ENCODE measurements at regions not wholly inside any gene's neighbourhood (a gene's known extent, or its start where the extent isn't known, plus 50 kb on each side); places are given as distances from the start of the nearest gene placed in this dataset.
"Not testable (repeated sequence)": the region's sequence is repeated elsewhere in the genome, so short reads cannot be mapped to it uniquely, and the experiment has no call there.

DNA sequence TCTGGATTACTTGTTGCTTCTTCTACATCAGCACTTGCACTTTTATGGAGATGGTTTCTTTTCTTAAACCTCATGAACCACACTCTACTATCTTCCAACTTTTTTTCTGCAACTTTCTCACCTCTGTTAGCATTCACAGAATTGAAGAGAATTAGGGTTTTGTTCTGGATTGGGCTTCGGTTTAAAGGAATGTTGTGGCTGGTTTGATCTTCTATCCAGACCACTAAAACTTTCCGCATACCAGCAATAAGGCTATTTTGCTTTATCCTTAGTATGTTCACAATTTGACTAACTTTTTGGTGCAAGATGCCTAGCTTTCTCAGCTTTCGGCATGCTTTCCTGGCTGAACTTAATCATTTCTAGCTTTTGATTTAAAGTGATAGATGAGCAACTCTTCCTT is 666.7 kb upstream of the MIR17HG start:
- DNase-seq (ENCODE audit: low spot score) = no peak

DNA sequence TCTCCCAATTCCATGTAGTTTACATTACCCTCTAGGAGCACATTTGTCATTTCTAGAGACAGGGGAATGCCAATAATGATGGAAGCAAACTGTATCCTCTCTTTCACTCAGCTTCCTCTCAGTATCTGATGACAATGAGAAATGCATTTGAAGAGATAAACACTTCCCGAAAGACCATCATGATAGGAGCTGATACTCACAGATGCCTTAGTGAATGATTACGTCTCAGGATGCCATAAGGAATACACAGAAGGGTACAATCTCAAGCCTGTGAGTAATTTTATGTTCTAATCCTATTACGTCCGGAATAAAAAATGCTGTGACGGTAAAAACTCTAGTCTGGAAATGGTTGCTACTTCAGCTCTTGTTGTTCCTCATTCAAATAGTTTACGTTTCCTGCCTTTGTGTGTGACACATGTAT is 663.8 kb upstream of the MIR17HG start:
- DNase-seq (ENCODE audit: low spot score) = no peak

DNA sequence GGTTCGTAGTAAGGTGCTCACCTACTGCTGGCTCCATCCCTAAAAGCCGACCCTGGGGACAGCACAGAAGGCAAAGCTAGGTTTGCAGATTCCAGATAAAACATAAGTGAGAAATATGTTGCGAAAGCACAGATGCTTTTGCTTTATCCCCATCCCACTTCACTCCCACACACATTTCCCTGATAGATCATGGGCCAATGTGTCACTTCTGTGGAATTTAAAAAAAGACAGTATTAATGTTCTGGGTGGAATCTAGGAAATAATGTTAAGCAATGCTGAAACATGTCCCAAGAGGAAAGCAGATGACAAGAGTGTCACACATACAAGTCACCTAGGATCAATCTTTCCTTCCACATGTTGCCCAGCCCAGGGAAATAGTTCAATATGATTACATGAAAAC is 661.0 kb upstream of the MIR17HG start:
- no peak for DNase-seq (ENCODE audit: low spot score)

DNA sequence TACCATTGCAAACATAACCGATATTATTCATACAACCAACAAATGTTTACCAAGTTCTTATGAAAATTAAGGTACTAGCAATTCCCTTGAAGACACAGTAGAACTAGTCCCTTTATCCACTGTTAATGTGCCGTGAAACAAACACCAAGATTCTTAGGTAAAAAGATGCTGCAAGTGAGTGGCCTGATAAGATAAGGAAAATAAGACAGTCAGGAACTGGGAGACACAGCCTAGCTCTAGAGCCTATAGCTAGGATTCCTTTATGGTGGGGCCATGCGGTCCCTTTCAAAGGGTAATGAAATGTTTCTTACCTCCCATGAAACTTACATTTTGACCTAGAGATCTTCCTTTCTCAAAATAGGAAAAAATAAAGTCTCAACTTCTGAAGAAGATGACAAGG is 658.4 kb upstream of the MIR17HG start:
- no peak for DNase-seq (ENCODE audit: low spot score)

DNA sequence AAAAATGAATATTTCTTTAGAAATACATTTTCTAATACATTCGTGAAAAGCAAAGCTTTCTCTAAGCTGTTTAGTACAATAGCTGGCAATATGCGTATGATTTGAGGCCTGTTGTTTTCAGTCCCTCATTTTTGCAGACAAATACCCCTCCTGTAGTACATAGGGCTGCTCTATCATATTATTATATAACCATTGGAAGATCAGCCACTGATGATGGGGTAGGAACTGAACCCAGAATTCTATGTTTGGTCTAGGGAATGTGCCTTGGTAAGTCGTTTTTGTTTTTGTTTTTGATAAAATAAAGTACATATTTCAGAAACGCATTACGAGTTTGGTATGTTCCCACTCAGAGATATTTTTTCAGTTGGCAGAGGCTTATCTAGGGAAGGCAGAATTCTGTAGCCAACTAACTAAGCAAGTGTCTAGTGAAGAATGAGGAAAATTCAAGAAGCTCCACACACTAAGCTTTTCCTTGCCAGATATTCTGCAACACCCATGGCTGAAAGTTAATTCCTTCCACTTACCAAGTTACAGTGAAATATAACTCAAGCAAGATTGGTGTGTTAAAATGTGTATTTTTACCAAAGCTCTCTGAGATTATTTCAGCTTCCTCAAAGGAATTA is 656.9 kb upstream of the MIR17HG start:
- no peak for DNase-seq (ENCODE audit: low spot score)

DNA sequence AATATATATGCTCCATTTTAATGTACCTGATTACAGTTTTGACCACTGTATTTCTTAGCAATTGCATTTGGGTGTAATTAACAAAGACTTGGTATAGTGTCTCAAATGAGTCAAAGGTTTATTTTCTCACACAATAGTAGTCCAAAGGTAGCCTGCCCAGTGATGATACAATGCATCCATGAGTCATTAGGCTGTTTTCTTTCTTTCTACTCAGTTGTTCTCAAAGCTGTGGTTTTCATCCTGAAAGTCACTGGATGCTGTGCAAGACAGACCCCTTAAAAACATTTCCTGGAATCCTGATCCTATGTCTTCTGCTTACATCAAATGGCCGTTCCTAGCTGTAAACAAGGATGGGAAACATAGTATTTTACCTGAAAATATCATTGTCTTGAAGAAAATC is 651.2 kb upstream of the MIR17HG start:
- no peak for DNase-seq (ENCODE audit: low spot score)

DNA sequence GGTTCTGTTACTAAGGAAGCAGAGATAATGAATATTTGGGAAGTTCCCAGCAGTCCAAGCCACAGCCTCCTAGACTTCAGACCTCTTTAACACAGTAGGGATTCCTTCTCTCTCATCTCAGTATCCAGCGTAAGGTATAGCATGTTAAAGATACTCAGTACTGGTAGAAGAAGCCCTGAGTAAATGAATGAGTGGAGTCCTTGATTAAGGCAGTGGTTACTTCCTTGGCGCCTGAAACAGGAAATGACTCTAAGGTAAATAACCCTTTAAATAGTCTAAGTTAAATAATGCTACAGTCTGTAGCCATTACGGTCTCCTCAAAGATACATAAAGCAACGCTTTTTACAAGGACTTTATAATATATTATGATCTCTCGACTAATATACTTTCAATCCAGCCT is 650.8 kb upstream of the MIR17HG start:
- DNase-seq (ENCODE audit: low spot score) = no peak

DNA sequence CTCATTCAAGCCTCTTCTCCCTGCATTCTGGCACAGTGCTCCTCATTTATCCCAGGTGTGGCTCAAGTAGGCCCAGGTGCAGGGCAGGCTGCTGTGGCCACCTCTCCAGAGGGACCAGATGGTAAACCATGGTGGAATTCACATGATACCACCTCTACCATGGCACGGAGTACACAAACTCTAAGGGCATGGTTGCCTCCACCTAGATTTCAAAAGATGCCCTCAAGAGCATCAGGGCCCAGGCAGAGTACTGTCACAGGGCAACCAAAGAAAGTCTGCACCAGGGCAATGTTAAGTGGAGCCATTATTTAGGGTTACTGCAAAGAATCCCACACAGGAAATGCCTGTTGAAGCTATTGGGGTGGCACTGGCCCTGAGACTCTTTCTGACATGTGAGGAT is 647.1 kb upstream of the MIR17HG start:
- DNase-seq (ENCODE audit: low spot score) = no peak

DNA sequence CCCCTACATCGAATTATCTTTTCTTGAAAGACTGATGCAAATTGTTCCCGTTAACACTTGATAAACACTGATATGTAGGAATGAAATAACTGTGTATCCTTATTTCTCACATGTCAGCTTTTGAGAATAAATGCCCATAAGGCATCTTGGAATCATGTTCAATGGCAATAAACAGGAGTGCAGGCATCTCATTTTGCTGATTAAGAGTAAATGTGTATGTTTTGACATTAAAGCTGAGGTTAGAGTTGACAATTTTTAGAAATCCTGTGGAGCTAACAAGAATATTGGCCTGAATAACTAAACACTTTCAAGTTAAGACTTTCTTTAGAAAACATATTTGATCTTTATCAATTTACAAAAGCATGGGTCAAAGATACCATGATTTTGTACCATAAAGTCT is 646.2 kb upstream of the MIR17HG start:
- no peak for DNase-seq (ENCODE audit: low spot score)

DNA sequence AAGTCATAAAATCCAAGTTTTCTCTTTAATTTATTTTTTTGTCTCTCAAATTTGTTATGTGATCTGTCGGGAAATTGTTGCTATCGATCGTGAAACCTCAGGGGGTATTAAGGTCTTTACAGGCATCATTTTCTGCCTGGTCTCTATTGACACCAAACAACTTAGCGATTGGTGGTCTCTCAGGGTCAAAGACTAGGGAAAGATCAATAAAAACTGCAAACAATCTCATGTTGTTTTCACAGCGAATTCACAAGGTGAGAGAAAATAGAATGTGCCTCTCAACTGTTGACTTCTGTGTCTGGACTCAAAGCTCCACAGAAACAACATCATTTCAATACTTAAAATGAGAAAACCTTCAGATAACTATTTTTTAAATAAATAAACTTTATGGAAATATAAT is 645.4 kb upstream of the MIR17HG start:
- DNase-seq (ENCODE audit: low spot score) = no peak

DNA sequence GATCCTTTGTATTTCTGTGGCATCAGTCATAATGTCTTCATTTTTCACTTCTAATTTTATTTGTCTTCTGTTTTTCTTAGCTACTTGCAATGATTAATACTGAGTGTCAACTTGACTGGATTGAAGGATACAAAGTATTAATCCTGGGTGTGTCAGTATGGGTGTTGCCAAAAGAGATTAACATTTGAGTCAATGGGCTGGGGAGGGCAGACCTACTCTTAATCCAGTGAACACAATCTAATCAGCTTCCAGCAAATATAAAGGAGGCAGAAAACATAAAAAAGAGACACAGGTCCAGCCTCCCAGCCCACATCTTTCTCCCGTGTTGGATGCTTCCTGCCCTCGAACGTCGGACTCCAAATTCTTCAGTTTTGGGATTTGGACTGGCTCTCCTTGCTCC is 640.9 kb upstream of the MIR17HG start:
- DNase-seq (ENCODE audit: low spot score) = no peak

DNA sequence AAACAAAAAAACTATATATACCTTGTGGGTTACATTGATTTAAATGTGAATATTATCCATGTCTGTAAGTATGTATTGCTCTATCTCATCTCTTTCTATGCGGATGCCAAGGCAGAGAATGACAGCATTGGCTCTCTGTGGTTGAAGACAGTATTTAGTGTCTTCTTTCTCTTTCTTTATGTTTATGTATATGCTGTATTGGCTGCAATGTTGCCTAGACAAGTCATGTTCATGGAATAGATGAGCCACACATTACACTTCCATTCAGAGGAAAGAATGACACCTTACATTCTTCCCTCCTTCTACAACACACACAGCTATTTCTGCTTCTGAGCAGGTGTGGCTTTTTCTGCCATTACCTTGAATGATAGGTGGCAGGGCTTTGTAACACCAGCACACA is 639.4 kb upstream of the MIR17HG start:
- DNase-seq (ENCODE audit: low spot score) = no peak

DNA sequence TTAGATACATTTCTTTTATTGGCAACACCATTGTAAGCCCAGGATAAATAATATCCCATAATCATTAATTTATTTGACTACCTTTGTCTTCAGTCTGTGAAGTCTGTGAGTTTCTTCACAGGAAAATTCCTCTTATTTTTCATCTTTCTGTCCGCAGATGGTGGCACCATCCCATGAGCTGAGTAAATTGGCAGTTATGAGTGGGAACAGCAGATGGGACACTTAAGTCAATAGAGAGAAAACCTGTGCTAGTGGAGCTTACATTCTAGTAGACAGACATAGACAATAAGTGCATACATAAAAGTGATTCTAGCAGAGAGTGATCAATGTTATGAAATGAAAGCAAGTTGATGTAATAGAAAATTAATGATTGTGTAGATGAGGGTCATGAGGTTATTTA is 638.2 kb upstream of the MIR17HG start:
- DNase-seq (ENCODE audit: low spot score) = no peak

DNA sequence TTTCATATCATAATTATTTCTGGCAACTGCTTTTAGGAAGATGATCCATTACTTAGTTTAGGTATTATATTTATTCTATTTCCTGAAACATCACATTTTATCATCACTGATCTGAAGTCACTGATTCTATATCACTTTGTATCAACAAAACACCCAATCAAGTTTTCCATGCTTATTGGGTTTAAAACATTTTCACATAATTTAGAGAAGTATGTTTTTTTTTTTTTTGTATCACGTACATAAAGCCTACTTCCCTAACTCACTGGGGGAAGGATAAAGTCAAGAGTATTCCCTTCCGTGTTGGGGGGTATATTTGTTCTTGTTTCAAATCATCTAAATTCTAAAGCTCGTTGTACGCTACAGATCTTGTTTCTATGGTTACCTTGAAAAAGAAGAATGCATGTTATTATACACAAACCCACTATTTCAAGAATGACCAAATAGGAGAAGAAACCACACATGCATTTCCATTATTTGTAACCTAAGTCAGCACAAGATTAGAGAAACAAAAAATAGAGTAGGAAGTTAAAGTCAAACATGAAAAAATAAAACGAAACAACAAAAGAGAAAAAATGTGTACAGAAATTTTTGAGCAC is 637.2 kb upstream of the MIR17HG start:
- DNase-seq (ENCODE audit: low spot score) = no peak

DNA sequence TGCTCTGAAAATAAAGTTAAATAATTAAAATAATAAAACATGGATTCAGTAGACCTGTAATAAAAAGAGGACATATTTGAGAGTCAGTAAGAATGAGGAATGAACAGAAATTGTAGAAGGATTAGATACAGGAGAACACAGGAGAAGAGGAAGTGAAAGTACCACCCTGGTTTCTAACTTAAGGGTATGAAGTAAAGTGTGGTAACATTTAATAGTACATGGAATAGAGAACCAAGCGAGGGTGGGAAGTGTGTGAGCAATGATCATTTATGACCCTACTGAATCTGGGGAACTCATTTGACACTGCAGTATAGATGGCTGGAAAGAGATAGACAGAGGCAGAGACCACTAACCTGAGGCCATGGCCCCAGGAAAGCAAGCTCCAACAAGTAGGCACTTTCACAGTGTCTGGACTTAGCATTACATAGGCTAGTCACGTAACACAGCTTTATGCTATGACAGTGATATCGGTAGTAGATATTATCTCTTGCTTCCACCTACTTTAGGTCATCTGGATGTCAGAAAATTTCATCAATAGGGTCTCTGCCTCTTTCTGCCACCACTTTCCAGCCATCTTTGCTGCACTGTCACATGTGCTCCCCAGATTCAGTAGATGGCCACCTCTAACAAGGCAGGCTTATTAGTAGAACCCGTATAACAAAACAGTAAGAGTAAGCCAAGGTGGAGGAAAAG is 633.9 kb upstream of the MIR17HG start:
- DNase-seq (ENCODE audit: low spot score) = no peak

DNA sequence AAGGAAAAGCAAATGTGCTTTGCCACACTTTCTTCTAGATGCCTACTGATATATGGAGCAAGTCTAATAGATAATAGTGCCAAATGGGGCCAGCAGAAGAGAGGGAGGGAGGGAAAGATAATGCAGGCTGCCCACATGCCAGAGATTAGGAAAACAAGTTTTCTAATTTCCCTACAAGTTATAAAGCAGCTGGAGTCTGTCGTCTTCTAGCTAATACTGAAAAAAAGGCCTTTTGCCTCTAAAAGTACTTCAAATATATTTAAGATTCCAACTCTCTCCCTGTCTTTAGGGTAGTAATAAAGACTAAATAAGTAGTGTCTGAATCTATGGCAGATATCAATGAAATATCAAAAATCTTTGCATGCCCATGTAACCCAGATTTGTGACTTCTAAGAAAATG is 632.0 kb upstream of the MIR17HG start:
- no peak for DNase-seq (ENCODE audit: low spot score)

DNA sequence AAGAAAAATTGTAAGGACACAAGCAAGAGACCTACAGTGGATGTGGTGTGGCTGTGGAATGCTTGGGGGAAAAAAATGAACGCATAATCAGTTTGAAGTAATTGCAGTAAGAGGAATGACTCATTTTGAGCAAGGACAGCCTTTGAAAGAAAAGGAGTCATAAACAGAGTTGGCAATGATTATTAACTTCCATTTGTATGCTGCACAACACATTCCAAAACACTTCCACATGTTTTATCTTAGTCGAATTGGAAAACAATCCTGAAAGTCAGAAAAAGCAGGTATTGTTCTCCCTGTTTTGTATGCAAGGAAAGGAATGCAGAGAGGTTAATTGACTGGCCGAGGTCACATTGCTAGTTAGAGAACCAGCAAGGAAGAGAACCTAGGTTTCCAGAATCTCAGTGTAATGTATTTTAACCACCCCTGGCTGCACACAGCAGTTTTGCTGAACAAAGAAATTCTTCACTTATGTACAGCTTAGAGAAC is 630.0 kb upstream of the MIR17HG start:
- no peak for DNase-seq (ENCODE audit: low spot score)

DNA sequence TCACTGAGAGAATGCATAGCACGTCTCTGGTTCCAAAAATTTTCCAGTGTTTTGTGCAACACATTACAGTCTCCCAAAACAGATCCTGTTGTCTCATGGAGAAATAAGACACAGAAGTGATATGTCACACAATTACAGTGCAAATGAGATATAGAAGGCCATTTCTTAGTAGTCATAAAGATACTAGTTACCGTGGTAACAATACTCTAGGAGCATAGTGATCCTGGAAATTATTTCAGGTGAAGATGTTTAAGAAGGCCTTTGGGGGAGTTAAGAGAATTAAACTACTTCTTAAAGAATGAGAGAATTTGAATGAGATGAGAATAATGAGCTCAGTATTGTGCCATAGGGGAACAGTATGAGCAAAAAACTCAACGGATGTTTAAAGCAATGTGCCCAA is 628.0 kb upstream of the MIR17HG start:
- no peak for DNase-seq (ENCODE audit: low spot score)

DNA sequence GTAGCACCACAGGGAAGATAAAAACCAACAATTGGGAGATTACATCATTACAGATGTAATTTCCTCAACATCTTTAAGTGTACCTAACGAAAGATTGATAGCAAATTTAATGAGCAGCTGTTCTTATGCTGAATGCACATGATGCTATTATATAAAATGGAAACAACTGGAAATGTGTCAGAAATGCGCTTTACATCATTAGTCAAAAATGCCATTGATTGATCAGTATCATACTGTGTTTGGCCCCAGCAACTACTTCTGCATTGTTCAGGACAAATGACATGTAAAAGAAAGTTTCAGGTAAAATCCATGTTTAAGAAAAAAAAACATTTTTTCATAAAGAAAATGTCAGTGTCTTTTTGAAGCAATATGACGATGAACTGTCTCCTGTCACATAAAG is 625.5 kb upstream of the MIR17HG start:
- no peak for DNase-seq (ENCODE audit: low spot score)

DNA sequence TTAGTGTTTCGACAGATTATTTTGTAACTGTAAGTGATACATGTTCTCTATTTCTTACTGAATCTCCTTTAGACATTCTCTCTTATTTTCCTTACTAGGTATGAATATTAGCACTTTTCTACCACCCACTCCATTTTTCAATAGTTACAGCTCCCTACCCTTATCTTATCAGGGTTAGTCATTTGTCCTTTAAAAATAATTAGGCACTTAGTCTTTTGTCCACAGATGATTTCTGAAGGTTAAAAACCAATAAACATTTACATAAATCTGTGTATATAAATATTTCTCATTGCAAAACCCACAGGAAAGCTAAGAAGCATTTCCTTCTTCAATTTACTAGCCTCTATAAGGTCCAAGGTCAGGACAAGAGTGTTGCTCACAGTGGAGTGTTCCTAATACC is 624.1 kb upstream of the MIR17HG start:
- DNase-seq (ENCODE audit: low spot score) = no peak

DNA sequence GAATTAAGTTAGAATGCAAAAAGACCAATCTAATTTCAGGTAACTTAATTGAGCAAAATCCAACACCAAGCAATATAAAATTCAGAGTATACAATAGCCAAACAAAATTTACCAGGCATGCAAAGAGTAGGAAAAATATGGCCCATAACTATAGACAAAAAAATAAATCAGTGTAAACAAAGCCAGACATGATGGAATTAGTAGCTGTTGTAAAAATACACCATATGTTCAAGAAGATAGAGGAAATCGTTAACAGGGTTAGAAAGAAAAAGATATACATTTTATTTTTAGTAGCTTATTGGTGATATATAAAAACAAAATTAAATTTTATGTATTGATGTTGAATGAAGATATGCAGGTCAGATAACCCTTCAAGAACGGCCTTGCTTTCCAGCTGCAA is 621.1 kb upstream of the MIR17HG start:
- DNase-seq (ENCODE audit: low spot score) = no peak

DNA sequence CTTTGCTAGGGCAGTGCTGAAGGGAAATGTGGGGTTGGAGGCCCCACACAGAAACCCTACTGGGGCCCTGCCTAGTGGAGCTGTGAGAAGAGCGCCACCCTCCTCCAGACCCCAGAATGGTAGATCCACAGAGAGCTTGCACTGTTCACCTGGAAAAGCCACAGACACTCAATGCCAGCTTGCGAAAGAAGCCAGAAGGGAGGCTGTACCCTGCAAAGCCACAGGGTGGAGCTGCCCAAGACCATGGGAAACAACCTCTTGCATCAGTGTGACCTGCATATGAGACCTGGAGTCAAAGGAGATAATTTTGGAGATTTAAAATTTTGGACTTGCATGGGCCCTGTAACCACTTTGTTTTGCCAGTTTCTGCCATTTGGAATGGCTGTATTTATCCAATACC is 615.4 kb upstream of the MIR17HG start:
- no peak for DNase-seq (ENCODE audit: low spot score)

DNA sequence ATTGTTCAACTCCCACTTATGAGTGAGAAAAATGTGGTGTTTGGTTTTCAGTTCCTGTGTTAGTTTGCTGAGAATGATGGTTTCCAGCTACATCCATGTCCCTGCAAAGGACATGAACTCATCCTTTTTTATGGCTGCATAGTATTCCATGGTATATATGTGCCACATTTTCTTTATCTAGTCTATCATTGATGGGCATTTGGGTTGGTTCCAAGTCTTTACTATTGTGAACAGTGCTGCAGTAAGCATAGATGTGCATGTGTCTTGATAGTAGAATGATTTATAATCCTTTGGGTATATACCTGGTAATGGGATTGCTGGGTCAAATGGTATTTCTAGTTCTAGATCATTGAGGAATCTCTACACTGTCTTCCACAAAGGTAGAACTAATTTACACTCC is 613.0 kb upstream of the MIR17HG start:
- not testable (repeated sequence) for DNase-seq (ENCODE audit: low spot score)

DNA sequence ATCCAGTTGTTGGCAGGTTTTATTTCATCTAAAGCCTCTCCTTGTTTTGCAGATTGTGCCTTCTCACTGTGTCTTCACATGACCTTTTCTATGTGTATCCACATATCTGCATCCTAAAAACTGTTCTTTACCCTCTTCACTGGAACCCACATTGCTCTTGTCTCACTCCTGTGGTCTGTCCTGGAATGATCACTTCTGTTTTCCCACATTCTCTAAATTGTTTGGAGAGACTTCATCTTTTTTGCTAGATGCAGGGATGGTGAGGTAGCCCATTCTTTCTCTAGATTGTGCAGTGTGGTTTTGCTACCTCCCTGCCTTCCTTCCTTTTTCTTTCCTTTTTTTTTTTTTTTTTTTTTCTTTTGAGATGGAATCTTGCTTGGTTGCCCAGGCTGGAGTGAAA is 608.6 kb upstream of the MIR17HG start:
- no peak for DNase-seq (ENCODE audit: low spot score)

Data from CD4-positive, alpha-beta T cell treated with Interleukin-15 for 4 hours (primary cell).